ENCODE measurements at regions not wholly inside any gene's neighbourhood (a gene's known extent, or its start where the extent isn't known, plus 50 kb on each side); places are given as distances from the start of the nearest gene placed in this dataset.

DNA sequence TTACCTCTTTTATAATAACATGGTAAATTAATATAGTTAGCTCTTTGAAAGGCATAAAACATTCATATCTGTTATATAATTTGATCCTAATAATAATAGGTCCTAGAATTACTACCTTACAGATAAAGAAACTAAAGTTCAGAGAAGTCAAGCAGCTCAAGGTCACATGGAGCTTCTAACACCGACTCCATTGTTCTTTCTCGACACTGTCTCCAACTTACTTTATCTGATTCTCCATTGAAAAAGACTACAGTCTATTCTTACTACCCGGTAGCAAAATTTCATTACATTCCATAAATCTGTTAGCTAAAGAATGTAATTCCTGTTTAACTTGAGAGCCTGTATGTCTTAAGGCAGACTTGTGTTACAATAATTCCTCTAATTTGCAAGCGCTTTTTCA, 96.3 kb upstream of the TMEM161B start:
- no peak for DNase-seq

DNA sequence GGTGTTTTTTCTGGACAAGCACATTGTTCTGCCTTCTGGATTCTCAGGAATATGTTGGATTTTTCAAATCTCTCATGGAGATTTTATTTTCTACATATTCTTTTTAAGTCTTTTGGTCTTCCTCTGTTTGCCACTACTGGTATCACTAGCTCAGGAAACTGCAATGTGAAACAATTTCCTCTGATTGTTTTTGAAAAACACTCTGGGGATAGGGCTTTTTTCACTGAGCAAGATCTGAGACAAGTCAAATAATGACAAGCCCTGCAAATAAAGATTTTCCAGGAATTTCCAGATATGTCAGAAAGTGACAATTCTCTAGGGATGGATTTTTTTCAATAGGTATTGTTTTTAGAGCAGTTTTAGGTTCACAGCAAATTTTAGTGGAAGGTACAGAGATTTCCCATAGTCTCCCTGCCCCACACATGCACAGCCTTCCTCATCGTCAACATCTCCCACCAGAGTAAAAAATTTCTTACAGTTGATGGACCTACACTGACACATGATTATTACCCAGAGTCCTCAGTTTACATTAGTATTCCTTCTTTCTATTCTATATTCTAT, 86.9 kb upstream of the TMEM161B start:
- DNase-seq = no peak

DNA sequence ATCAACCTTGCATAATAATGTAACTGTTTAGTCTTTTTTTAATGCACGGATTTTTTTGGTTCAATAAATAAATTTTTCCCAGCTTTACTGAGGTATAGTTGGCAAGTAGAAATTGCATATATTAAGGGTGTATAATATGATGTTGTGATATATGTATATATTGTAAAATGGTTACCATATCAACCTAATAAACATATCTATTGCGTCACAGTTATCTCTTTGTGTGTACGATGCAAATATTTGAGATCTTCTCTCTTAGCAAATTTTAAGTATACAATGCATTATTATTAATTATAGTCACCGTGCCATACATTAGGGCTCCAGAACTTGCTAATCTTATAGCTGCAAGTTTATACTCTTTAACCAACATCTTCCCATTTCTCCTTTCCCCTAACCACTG, 57.2 kb upstream of the TMEM161B start:
- DNase-seq = no peak

DNA sequence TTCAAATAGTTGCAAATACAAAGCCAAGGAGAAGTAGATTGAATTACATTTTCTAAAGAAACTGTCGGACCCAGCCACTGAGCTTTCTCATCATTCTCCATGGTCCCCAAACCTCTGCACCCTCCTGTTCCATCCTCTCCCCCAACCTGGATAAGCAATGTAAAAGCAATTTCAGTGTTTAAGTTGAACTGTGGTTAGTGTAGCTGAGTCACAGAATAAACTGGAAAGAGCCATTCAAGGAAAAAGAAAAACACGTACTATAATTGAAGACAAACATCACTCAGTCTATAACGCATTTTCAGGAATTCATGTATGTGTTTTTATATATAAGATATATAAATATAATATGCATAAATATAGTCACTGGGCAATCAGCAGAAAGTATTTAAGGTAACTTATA, 54.1 kb upstream of the TMEM161B start:
- DNase-seq = no peak
